IPS DF 6.9 (cell line): ENCODE measurements at regions not wholly inside any gene's neighbourhood (a gene's known extent, or its start where the extent isn't known, plus 50 kb on each side); places are given as distances from the start of the nearest gene placed in this dataset.

Experiments used
- DNase-seq: peaks from one replicate; pipeline ENCODE4 v3.0.0-alpha.2; 2013; ENCODE audit warnings: low read depth, low spot score
- H3K27ac ChIP-seq: one replicate; pipeline ENCODE4 v1.5.1; 2013; ENCODE audit warnings: low read length, control low read depth
- H3K27me3 ChIP-seq: 2 replicates; pipeline ENCODE4 v1.6.1; 2013; ENCODE audit warnings: mild to moderate bottlenecking, low read length; ENCODE audit not compliant: control insufficient read depth, insufficient read depth
- H3K36me3 ChIP-seq: 2 replicates; pipeline ENCODE4 v1.6.1; 2013; ENCODE audit warnings: low read length; ENCODE audit not compliant: control insufficient read depth, insufficient read depth
- H3K4me1 ChIP-seq: 2 replicates; pipeline ENCODE4 v1.6.1; 2013; ENCODE audit warnings: low read length; ENCODE audit not compliant: control insufficient read depth, insufficient read depth
- H3K4me3 ChIP-seq: 2 replicates; pipeline ENCODE4 v1.5.1; 2013; ENCODE audit warnings: mild to moderate bottlenecking, low read length
- H3K9me3 ChIP-seq: 2 replicates; pipeline ENCODE4 v1.6.1; 2013; ENCODE audit warnings: low read length, inconsistent platforms; ENCODE audit not compliant: control insufficient read depth, insufficient read depth
- WGBS: extraction: QIAGEN DNeasy Blood & Tissue Kit; methylation state at CpG from one replicate; pipeline ENCODE4 v1.1.7; 2013; ENCODE audit warnings: mixed read lengths, missing lambda C conversion rate; ENCODE audit not compliant: insufficient read length, insufficient coverage; 5-methylcytosine and 5-hydroxymethylcytosine counted together

GRCh38 chr15:94834494-94834893, 603.1 kb downstream of the MCTP2 start:
- no peaks in the 10 kb centered on the region for H3K27me3 ChIP-seq
- no peak overlapping the region for H3K4me3 ChIP-seq
- no peaks in the 10 kb centered on the region for H3K36me3 ChIP-seq
- no peak overlapping the region for H3K27ac ChIP-seq
- H3K4me1 ChIP-seq, result no peaks in the 10 kb centered on the region
- DNase-seq, result no peak
- H3K9me3 ChIP-seq, result no peaks in the 10 kb centered on the region
- WGBS, result no CpG with 5 or more reads among the region's 1 CpG

GRCh38 chr15:94838281-94838680, 606.9 kb downstream of the MCTP2 start:
- Histone ChIP-seq H3K4me1 (no peaks in the 10 kb centered on the region), H3K36me3 (no peaks in the 10 kb centered on the region), H3K27me3 (no peaks in the 10 kb centered on the region), H3K27ac (no peak overlapping the region), H3K9me3 (no peaks in the 10 kb centered on the region), H3K4me3 (no peak overlapping the region)
- no CpG with 5 or more reads among the region's 1 CpG for WGBS
- DNase-seq, result no peak

GRCh38 chr15:94840794-94841783, 609.7 kb downstream of the MCTP2 start:
- no peak for DNase-seq
- H3K36me3 ChIP-seq, result no peaks in the 10 kb centered on the region
- no CpG with 5 or more reads among the region's 10 CpGs for WGBS
- H3K4me3 ChIP-seq, result no peak overlapping the region; the same call in 1 of the 2 replicates
- H3K9me3 ChIP-seq, result no peaks in the 10 kb centered on the region
- no peaks in the 10 kb centered on the region for H3K27me3 ChIP-seq
- H3K4me1 ChIP-seq, result no peaks in the 10 kb centered on the region
- no peak overlapping the region for H3K27ac ChIP-seq

- DNase-seq, result no peak
- Histone ChIP-seq H3K27me3 (no peaks in the 10 kb centered on the region), H3K36me3 (no peaks in the 10 kb centered on the region), H3K27ac (no peak overlapping the region), H3K9me3 (no peaks in the 10 kb centered on the region), H3K4me3 (no peak overlapping the region), H3K4me1 (no peaks in the 10 kb centered on the region)
Observed at GRCh38 chr15:94843060-94843459, 611.7 kb downstream of the MCTP2 start.

- Histone ChIP-seq H3K4me3 (no peak overlapping the region), H3K27ac (no peak overlapping the region), H3K36me3 (no peaks in the 10 kb centered on the region), H3K4me1 (no peaks in the 10 kb centered on the region), H3K9me3 (no peaks in the 10 kb centered on the region), H3K27me3 (no peaks in the 10 kb centered on the region)
- no peak for DNase-seq
- WGBS, result no CpG with 5 or more reads among the region's 5 CpGs
Observed at GRCh38 chr15:94844198-94844537, 612.8 kb downstream of the MCTP2 start.

- H3K27ac ChIP-seq, result no peak overlapping the region
- peak overlapping the region; percentile 20; the same call in 1 of the 2 replicates for H3K4me3 ChIP-seq
- H3K27me3 ChIP-seq, result no peaks in the 10 kb centered on the region
- no peak for DNase-seq
- no peaks in the 10 kb centered on the region for H3K36me3 ChIP-seq
- no peaks in the 10 kb centered on the region for H3K9me3 ChIP-seq
- H3K4me1 ChIP-seq, result no peaks in the 10 kb centered on the region
- WGBS, result no CpG with 5 or more reads among the region's 83 CpGs
Observed at GRCh38 chr15:94844538-94845389, 613.4 kb downstream of the MCTP2 start.

- no peak overlapping the region for H3K27ac ChIP-seq
- no peaks in the 10 kb centered on the region for H3K36me3 ChIP-seq
- no peak for DNase-seq
- H3K27me3 ChIP-seq, result no peaks in the 10 kb centered on the region
- no peak overlapping the region; the same call in 1 of the 2 replicates for H3K4me3 ChIP-seq
- WGBS, result no CpG with 5 or more reads among the region's 9 CpGs
- H3K9me3 ChIP-seq, result no peaks in the 10 kb centered on the region
- H3K4me1 ChIP-seq, result no peaks in the 10 kb centered on the region
Observed at GRCh38 chr15:94845390-94845716, 614.0 kb downstream of the MCTP2 start.

- Histone ChIP-seq H3K9me3 (no peaks in the 10 kb centered on the region), H3K27me3 (no peaks in the 10 kb centered on the region), H3K36me3 (no peaks in the 10 kb centered on the region), H3K27ac (no peak overlapping the region), H3K4me3 (no peak overlapping the region), H3K4me1 (no peaks in the 10 kb centered on the region)
- DNase-seq, result no peak
- no CpG with 5 or more reads among the region's 4 CpGs for WGBS
Observed at GRCh38 chr15:94847325-94847724, 616.0 kb downstream of the MCTP2 start.

GRCh38 chr15:94848054-94848453, 616.7 kb downstream of the MCTP2 start:
- Histone ChIP-seq H3K9me3 (no peaks in the 10 kb centered on the region), H3K27ac (no peak overlapping the region), H3K4me1 (no peaks in the 10 kb centered on the region), H3K4me3 (no peak overlapping the region), H3K36me3 (no peaks in the 10 kb centered on the region), H3K27me3 (no peaks in the 10 kb centered on the region)
- no CpG with 5 or more reads among the region's 5 CpGs for WGBS
- no peak for DNase-seq

- no peak overlapping the region for H3K4me3 ChIP-seq
- 100% methylated on average over 2 of the region's 3 CpGs for WGBS
- H3K27me3 ChIP-seq, result no peaks in the 10 kb centered on the region
- peaks cover 1% of the 10 kb centered on the region; the same call in 1 of the 2 replicates for H3K4me1 ChIP-seq
- H3K36me3 ChIP-seq, result no peaks in the 10 kb centered on the region
- H3K9me3 ChIP-seq, result no peaks in the 10 kb centered on the region
- DNase-seq, result no peak
- no peak overlapping the region for H3K27ac ChIP-seq
Observed at GRCh38 chr15:94855018-94855408, 623.7 kb downstream of the MCTP2 start.
